ENCODE measurements at regions not wholly inside any gene's neighbourhood (a gene's known extent, or its start where the extent isn't known, plus 50 kb on each side); places are given as distances from the start of the nearest gene placed in this dataset.
"Not testable (repeated sequence)": the region's sequence is repeated elsewhere in the genome, so short reads cannot be mapped to it uniquely, and the experiment has no call there.

- RAD21 ChIA-PET (ENCODE audit: unreplicated experiment): interaction anchor here (1.4 kb wide), 1 partner anchor 117 kb away, joined by 3 read pairs; no protein-coding TSS in a partner anchor
- ATAC-seq: no peak
These were observed 559.6 kb upstream of the SPRY2 start for GRCh38 chr13:80900561-80900960.

GRCh38 chr13:80897641-80898040, 556.7 kb upstream of the SPRY2 start:
- intact Hi-C loops (cut with micrococcal nuclease; ENCODE audit: unreplicated experiment); H3K27me3 ChIP-seq (replicated peaks in 1 of 2; ENCODE audit: control insufficient read depth in 2 of 2, insufficient read depth in 2 of 2, low read length in 1 of 2); DNase-seq (ENCODE audit: low read depth, low spot score); ATAC-seq; H2AFZ ChIP-seq (ENCODE audit: control insufficient read depth, low read depth, low read length); H4K20me1 ChIP-seq (ENCODE audit: control insufficient read depth, insufficient read depth); H3K4me2 ChIP-seq (ENCODE audit: control insufficient read depth, insufficient read depth); FAIRE-seq; H3K9me3 ChIP-seq (replicated peaks; ENCODE audit: control insufficient read depth, insufficient read depth, low read length); H3K27ac ChIP-seq (ENCODE audit: control insufficient read depth, insufficient read depth); H3K9ac ChIP-seq (ENCODE audit: control insufficient read depth, insufficient read depth, low read length); BruUV-seq (replicated peaks); RAD21 ChIA-PET (ENCODE audit: unreplicated experiment); H3K36me3 ChIP-seq (ENCODE audit: control insufficient read depth in 2 of 2, insufficient read depth in 2 of 2, low read length in 1 of 2); H3K4me3 ChIP-seq; POLR2A ChIA-PET; H3K4me1 ChIP-seq (ENCODE audit: control insufficient read depth, insufficient read depth, low read length); in situ Hi-C loops (cut with MboI); H3K79me2 ChIP-seq (ENCODE audit: control insufficient read depth, insufficient read depth, low read length): not testable (repeated sequence)
- ChIA-PET SMC1A (ENCODE audit: uncharacterized antibody, unreplicated experiment) (interaction anchor here (1.5 to 2.0 kb wide), 3 partner anchors 10 to 293 kb away, joined by 3 to 6 read pairs (median 5); no protein-coding TSS in a partner anchor), CTCF (interaction anchor here (1.0 to 1.9 kb wide), 4 partner anchors 10 to 120 kb away, joined by 3 to 6 read pairs (median 6); no protein-coding TSS in a partner anchor)
- WGBS (ENCODE audit: insufficient coverage, insufficient replicate concordance, low lambda C conversion rate, missing lambda C conversion rate): 41% methylated on average over 4 of the region's 4 CpGs

More at GRCh38 chr13:80900561-80900960, 559.6 kb upstream of the SPRY2 start:
- no peak overlapping the region for H2AFZ ChIP-seq (ENCODE audit: control insufficient read depth, low read depth, low read length)
- in situ Hi-C loops (cut with MboI) (no loop called here), intact Hi-C loops (cut with micrococcal nuclease; ENCODE audit: unreplicated experiment) (no loop called here)
- H4K20me1 ChIP-seq (ENCODE audit: control insufficient read depth, insufficient read depth): no peaks in the 10 kb centered on the region
- no TSS peak for BruUV-seq (replicated peaks)
- no peak overlapping the region for H3K9ac ChIP-seq (ENCODE audit: control insufficient read depth, insufficient read depth, low read length)
- no peak overlapping the region for H3K27ac ChIP-seq (ENCODE audit: control insufficient read depth, insufficient read depth)
- H3K4me3 ChIP-seq: no peak overlapping the region
- no peaks in the 10 kb centered on the region for H3K36me3 ChIP-seq (ENCODE audit: control insufficient read depth in 2 of 2, insufficient read depth in 2 of 2, low read length in 1 of 2)
- DNase-seq (ENCODE audit: low read depth, low spot score): no peak
- POLR2A ChIA-PET: interaction anchor here (0.6 to 1.5 kb wide), 2 partner anchors 11 to 558 kb away, joined by 3 to 6 read pairs; no protein-coding TSS in a partner anchor
- H3K27me3 ChIP-seq (replicated peaks in 1 of 2; ENCODE audit: control insufficient read depth in 2 of 2, insufficient read depth in 2 of 2, low read length in 1 of 2): no peaks in the 10 kb centered on the region
- H3K9me3 ChIP-seq (replicated peaks; ENCODE audit: control insufficient read depth, insufficient read depth, low read length): no peaks in the 10 kb centered on the region
- no peak for FAIRE-seq
- H3K4me1 ChIP-seq (ENCODE audit: control insufficient read depth, insufficient read depth, low read length): no peaks in the 10 kb centered on the region
- SMC1A ChIA-PET (ENCODE audit: uncharacterized antibody, unreplicated experiment): interaction anchor here (1.1 to 1.6 kb wide), 2 partner anchors 9 to 109 kb away, joined by 3 read pairs; no protein-coding TSS in a partner anchor
- no peaks in the 10 kb centered on the region for H3K79me2 ChIP-seq (ENCODE audit: control insufficient read depth, insufficient read depth, low read length)
- H3K4me2 ChIP-seq (ENCODE audit: control insufficient read depth, insufficient read depth): no peak overlapping the region
- CTCF ChIA-PET: interaction anchor here (1.1 to 1.7 kb wide), 3 partner anchors 9 to 74 kb away, joined by 3 to 4 read pairs (median 3); no protein-coding TSS in a partner anchor
- TF ChIP-seq ELK1 (IDR thresholded peaks at IDR 0.05; ENCODE audit: low read depth, low read length): no peak
- TF ChIP-seq BRCA1 (IDR thresholded peaks at IDR 0.05; ENCODE audit: low read depth, low read length): no peak

Measured in GM12878 (cell line).